CD4-positive, alpha-beta memory T cell (primary cell): ENCODE measurements at regions not wholly inside any gene's neighbourhood (a gene's known extent, or its start where the extent isn't known, plus 50 kb on each side); places are given as distances from the start of the nearest gene placed in this dataset.

Experiments used
- CTCF ChIA-PET: fragments of 350-600 bp; sonication (Branson Sonifier 250); formaldehyde crosslinking; loops from one replicate; lab custom pipeline; 2021; ENCODE audit warnings: inconsistent platforms; ENCODE audit not compliant: partially characterized antibody; lab: Charles Lee
- POLR2A ChIA-PET: fragments of 350-600 bp; sonication (Branson Sonifier 250); formaldehyde crosslinking; loops from one replicate; lab custom pipeline; 2021; ENCODE audit not compliant: partially characterized antibody; lab: Charles Lee
- DNase-seq, 5 donors: peaks; one replicate each; pipeline versions ENCODE4 v3.0.0 to v3.0.0-alpha.2; 2020 to 2022; ENCODE audit warnings: mixed read lengths in 1 of 5
- H3K27ac ChIP-seq: one replicate; pipeline ENCODE4 v1.7.0; 2013; ENCODE audit warnings: low read depth, low read length
- H3K27me3 ChIP-seq: 2 replicates; pipeline ENCODE4 v1.7.0; 2013; ENCODE audit warnings: mild to moderate bottlenecking, low read length, moderate library complexity; ENCODE audit not compliant: insufficient read depth
- H3K36me3 ChIP-seq: 2 replicates; pipeline ENCODE4 v1.7.0; 2013; ENCODE audit warnings: mild to moderate bottlenecking, low read length, moderate library complexity; ENCODE audit not compliant: insufficient read depth
- H3K4me1 ChIP-seq: 2 replicates; pipeline ENCODE4 v1.7.0; 2013; ENCODE audit warnings: mild to moderate bottlenecking, low read length, moderate library complexity; ENCODE audit not compliant: insufficient read depth
- H3K4me3 ChIP-seq, 2 donors: one replicate each; pipeline ENCODE4 v1.7.0; 2013; ENCODE audit warnings: low read length in 2 of 2, mild to moderate bottlenecking in 1 of 2
- H3K9me3 ChIP-seq, 2 donors: one replicate each; pipeline ENCODE4 v1.7.0; 2013; ENCODE audit warnings: low read length in 2 of 2, control low read depth in 1 of 2; ENCODE audit not compliant: control insufficient read depth in 1 of 2
- H3K27ac Mint-ChIP-seq, 7 donors: one replicate each; pipeline ENCODE4 v1.8.0; 2020 to 2021; ENCODE audit warnings: mixed read lengths in 7 of 7, mild to moderate bottlenecking in 6 of 7, inconsistent platforms in 3 of 7, moderate library complexity in 3 of 7
- H3K27me3 Mint-ChIP-seq, 2 donors: one replicate each; pipeline ENCODE4 v1.8.0; 2020 to 2021; ENCODE audit warnings: mixed read lengths in 2 of 2
- H3K36me3 Mint-ChIP-seq, 2 donors: one replicate each; pipeline ENCODE4 v1.8.0; 2020 to 2021; ENCODE audit warnings: mixed read lengths in 2 of 2, inconsistent platforms in 1 of 2, mild to moderate bottlenecking in 1 of 2
- H3K4me1 Mint-ChIP-seq, 4 donors: one replicate each; pipeline ENCODE4 v1.8.0; 2020 to 2021; ENCODE audit warnings: mixed read lengths in 4 of 4, mild to moderate bottlenecking in 1 of 4
- H3K4me3 Mint-ChIP-seq, 8 donors: one replicate each; pipeline ENCODE4 v1.8.0; 2020 to 2021; ENCODE audit warnings: mixed read lengths in 8 of 8, mild to moderate bottlenecking in 7 of 8, moderate library complexity in 6 of 8, inconsistent platforms in 3 of 8
- H3K9me3 Mint-ChIP-seq, 8 donors: one replicate each; pipeline ENCODE4 v1.8.0; 2020 to 2021; ENCODE audit warnings: mixed read lengths in 8 of 8, mild to moderate bottlenecking in 5 of 8, inconsistent platforms in 3 of 8, moderate library complexity in 1 of 8
- intact Hi-C: fragments of 100-400 bp; cut with micrococcal nuclease; formaldehyde crosslinking; loops from one replicate; pipeline ENCODE4 v1.15.1; 2023

DNA sequence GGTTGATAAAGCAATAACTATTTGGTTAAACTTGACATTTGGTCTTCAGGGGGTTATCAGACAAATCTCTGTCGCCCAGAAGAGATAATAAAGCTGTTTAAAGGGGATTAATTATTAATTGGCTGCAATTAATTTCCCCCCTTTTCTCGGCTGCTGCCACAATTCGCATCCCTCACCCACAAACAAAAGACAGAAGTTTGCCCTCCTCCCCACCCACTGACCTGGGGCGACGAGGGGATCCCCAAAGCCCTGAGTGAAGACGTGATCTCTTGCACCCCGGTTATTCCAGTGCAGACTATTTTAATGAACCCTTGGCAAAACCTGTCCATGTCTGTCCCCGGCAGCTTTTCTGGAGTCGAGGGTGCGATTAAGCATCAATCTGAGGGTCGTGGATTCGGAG is 55.7 kb upstream of the TMEM33 start:
- Histone ChIP-seq H3K27me3 (peaks cover 37% of the 10 kb centered on the region), H3K4me1 (peaks cover 13% of the 10 kb centered on the region), H3K9me3 (no peaks in the 10 kb centered on the region), H3K4me3 (no peak overlapping the region), H3K27ac (no peak overlapping the region), H3K36me3 (no peaks in the 10 kb centered on the region)
- peaks cover 9 to 39% (median 23%) of the 10 kb centered on the region in 4 donors for H3K4me1 Mint-ChIP-seq
- peaks cover 63 to 69% of the 10 kb centered on the region in 2 donors for H3K27me3 Mint-ChIP-seq
- no peaks in the 10 kb centered on the region for H3K36me3 Mint-ChIP-seq
- no peak for DNase-seq
- CTCF ChIA-PET, result interaction anchor here (1.6 to 3.9 kb wide), 2 partner anchors 8 kb away, joined by 4 to 16 read pairs; no protein-coding TSS in a partner anchor
- H3K27ac Mint-ChIP-seq, result no peak overlapping the region
- intact Hi-C loops, result no loop called here
- H3K4me3 Mint-ChIP-seq, result peak overlapping the region in 2 of 8 donors; percentile 15 to 48
- H3K9me3 Mint-ChIP-seq, result peaks cover 0 to 3% (median 0%) of the 10 kb centered on the region in 8 donors
- POLR2A ChIA-PET, result no interaction called here

DNA sequence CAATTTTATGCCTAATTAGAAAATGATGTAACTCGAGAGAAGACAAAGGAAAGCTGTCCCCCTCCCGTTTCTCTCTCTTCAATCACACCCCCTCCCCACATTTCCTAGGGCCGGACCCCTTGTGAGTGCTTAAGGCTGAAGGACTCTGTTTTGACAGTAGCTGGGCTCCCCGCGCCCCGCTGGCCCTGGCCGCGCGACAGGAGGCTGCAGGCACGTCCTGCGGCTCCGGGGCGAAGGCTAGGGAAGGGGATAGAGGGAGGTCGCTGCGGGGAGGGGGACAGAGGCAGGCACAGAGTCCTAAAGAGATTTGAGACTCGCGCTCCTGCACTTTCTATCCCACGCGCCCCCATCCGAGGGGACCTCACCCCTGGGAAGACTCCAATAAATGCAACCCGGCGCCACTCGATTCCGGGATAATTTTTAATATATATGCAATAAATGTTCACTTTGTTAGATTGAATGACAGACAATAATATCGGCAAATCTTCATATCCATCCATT is 56.2 kb upstream of the TMEM33 start:
- Mint-ChIP-seq H3K4me3 (peak overlapping the region in 2 of 8 donors; percentile 21 to 48), H3K27ac (no peak overlapping the region), H3K36me3 (no peaks in the 10 kb centered on the region), H3K4me1 (peaks cover 9 to 39% (median 23%) of the 10 kb centered on the region in 4 donors), H3K27me3 (peaks cover 66 to 74% of the 10 kb centered on the region in 2 donors), H3K9me3 (peaks cover 0 to 3% (median 0%) of the 10 kb centered on the region in 8 donors)
- ChIA-PET POLR2A (no interaction called here), CTCF (interaction anchor here (0.9 to 3.9 kb wide), 2 partner anchors 9 to 10 kb away, joined by 3 to 16 read pairs; no protein-coding TSS in a partner anchor)
- no peak overlapping the region for H3K4me3 ChIP-seq
- no peaks in the 10 kb centered on the region for H3K36me3 ChIP-seq
- peaks cover 13% of the 10 kb centered on the region for H3K4me1 ChIP-seq
- no peak for DNase-seq
- intact Hi-C loops, result no loop called here
- no peaks in the 10 kb centered on the region for H3K9me3 ChIP-seq
- H3K27me3 ChIP-seq, result peaks cover 37% of the 10 kb centered on the region
- no peak overlapping the region for H3K27ac ChIP-seq

DNA sequence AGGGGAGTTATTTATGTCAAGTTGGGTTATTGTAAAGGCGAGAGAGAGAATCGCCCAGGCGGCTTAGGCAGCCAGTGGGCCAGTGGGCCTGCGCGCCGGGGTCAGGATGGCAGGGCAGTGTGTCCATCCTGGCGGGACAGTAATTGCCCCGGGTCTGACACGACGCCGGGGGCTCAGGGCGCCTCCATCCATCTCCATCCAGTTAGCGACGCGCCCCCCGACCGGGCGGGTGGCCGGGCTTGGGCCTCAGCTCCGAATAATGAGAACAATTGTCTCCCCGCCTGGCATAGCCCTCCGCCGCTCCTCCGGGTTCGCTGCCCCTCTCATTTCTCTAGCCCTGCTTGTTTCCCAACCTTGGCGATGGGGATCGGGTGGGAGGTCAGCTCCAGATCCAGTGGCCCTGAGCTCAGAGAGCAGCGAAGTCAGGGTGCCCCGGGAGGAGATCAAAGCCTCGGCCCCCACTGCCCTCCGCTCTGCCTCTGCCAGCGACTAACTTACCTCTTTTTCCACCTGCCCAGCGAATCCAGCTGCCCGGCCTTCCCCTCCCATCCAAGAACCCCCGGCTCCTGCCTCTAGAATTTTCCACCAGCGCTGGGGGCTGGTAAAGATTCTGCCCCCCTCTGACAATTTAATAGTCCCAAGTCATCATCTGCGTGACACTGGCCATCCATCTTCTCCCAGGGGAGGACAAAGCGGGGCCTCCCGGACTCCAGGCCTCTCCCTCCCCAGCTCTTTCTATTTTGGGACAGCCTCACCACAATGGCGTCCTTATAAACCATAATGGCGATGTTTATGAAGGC is 56.9 kb upstream of the TMEM33 start:
- H3K27ac Mint-ChIP-seq, result no peak overlapping the region
- peaks cover 37% of the 10 kb centered on the region for H3K27me3 ChIP-seq
- no peaks in the 10 kb centered on the region for H3K36me3 ChIP-seq
- peaks cover 0 to 3% (median 0%) of the 10 kb centered on the region in 8 donors for H3K9me3 Mint-ChIP-seq
- H3K9me3 ChIP-seq, result no peaks in the 10 kb centered on the region
- H3K4me1 ChIP-seq, result peaks cover 13% of the 10 kb centered on the region
- H3K4me3 ChIP-seq, result no peak overlapping the region
- H3K4me3 Mint-ChIP-seq, result peak overlapping the region in 2 of 8 donors; percentile 14 to 21
- ChIA-PET CTCF (interaction anchor here (0.8 to 3.9 kb wide), 3 partner anchors 9 to 24 kb away, joined by 3 to 16 read pairs (median 3); no protein-coding TSS in a partner anchor), POLR2A (no interaction called here)
- intact Hi-C loops, result no loop called here
- H3K4me1 Mint-ChIP-seq, result peaks cover 9 to 43% (median 25%) of the 10 kb centered on the region in 4 donors
- H3K36me3 Mint-ChIP-seq, result no peaks in the 10 kb centered on the region
- no peak for DNase-seq
- H3K27me3 Mint-ChIP-seq, result peaks cover 73% of the 10 kb centered on the region in 2 donors
- H3K27ac ChIP-seq, result no peak overlapping the region

DNA sequence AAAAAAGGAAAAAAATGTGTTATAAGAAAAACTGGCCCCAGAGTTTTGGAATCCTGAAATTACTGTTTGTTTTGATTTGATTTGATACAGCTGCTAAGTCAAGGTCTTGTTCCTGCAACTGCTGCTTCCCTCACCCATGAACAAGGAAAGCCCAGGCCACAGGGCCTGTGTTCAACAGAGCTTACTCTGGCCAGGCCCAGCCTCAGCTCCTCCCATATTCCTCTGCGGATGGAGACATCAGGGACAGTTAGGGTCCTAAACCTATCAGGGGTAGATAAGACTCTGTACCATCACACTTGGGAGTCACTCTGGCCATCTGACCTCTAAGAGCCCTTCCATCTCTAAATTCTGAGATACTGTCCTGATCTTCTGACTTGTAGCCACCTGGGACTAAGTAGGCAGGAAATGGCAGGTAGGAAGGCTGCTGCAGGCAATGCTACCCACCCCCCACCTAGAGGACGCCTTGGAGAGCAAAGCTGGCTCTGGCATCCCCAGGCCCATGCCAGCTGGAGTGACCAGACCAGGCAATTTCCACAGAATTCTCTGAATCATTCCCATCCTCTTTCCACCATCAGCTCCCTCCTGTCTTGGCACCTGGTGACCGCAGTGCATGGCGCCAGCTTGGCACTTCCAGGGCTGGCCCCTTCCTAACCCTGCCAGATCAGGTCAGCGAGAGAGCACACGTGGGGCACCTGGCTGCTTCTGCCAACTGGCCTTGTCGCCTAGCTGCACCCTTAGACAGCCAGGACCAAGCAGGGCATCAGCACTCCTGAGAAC is 58.0 kb upstream of the TMEM33 start:
- no peak overlapping the region for H3K4me3 ChIP-seq
- DNase-seq, result no peak
- H3K4me1 Mint-ChIP-seq, result peaks cover 10 to 34% (median 25%) of the 10 kb centered on the region in 4 donors
- H3K27me3 ChIP-seq, result peaks cover 33% of the 10 kb centered on the region
- H3K4me1 ChIP-seq, result peaks cover 11% of the 10 kb centered on the region
- ChIA-PET CTCF (interaction anchor here (0.8 to 3.9 kb wide), 2 partner anchors 11 to 26 kb away, joined by 3 to 16 read pairs; no protein-coding TSS in a partner anchor), POLR2A (no interaction called here)
- no peaks in the 10 kb centered on the region for H3K36me3 Mint-ChIP-seq
- intact Hi-C loops, result no loop called here
- peaks cover 0 to 3% (median under 1%) of the 10 kb centered on the region in 8 donors for H3K9me3 Mint-ChIP-seq
- no peak overlapping the region for H3K4me3 Mint-ChIP-seq
- H3K27me3 Mint-ChIP-seq, result peaks cover 74 to 82% of the 10 kb centered on the region in 2 donors
- H3K36me3 ChIP-seq, result no peaks in the 10 kb centered on the region
- H3K27ac ChIP-seq, result no peak overlapping the region
- no peaks in the 10 kb centered on the region for H3K9me3 ChIP-seq
- no peak overlapping the region for H3K27ac Mint-ChIP-seq

DNA sequence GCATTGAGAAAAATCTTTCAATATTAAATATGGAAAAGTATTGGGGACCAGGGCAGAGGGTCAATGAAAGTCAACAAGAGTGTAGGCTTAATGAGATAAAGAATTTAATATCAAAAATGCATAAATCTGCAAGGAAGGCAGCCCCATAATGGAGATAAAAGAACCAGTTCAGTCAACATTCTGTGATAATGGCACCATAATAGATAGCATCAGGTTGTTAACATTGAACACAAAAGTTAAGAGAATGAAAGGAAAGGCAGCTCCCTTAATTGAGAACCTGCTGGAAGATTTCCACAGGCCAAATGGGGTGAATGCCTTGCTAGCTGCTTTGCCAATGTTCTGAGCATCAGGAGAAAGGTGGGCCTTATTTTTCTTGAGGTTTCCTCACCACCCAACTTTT is 60.4 kb upstream of the TMEM33 start:
- Histone ChIP-seq H3K4me3 (no peak overlapping the region), H3K27me3 (peaks cover 17% of the 10 kb centered on the region), H3K36me3 (no peaks in the 10 kb centered on the region), H3K4me1 (no peaks in the 10 kb centered on the region), H3K9me3 (no peaks in the 10 kb centered on the region), H3K27ac (no peak overlapping the region)
- peaks cover 72 to 78% of the 10 kb centered on the region in 2 donors for H3K27me3 Mint-ChIP-seq
- H3K9me3 Mint-ChIP-seq, result peaks cover 0 to 4% (median under 1%) of the 10 kb centered on the region in 8 donors
- no peak overlapping the region for H3K4me3 Mint-ChIP-seq
- H3K4me1 Mint-ChIP-seq, result peaks cover 3 to 19% (median 12%) of the 10 kb centered on the region in 4 donors
- POLR2A ChIA-PET, result no interaction called here
- CTCF ChIA-PET, result interaction anchor here (0.7 to 0.9 kb wide), 5 partner anchors 10 to 20 kb away, joined by 3 read pairs; no protein-coding TSS in a partner anchor
- no peak for DNase-seq
- H3K27ac Mint-ChIP-seq, result no peak overlapping the region
- no peaks in the 10 kb centered on the region for H3K36me3 Mint-ChIP-seq
- intact Hi-C loops, result no loop called here

DNA sequence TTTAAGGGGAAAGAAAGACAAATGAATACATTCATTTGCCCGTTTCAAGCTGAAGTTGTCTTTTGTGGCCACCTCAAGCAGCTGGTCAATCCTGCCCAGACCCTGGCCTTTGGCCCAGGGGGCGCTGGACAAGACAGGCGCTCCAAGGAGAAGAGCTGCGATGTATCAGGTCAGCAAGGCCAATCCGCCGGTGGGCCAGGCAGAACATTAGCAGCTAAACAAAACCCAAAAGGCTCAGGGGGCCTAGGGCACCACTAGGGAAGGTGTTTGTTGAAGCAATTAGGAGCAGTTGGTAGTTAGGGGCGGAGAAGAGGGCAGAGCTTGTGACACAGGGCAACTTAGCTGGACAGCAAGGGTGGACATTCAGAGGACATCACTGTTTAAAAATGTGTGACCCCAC is 60.8 kb upstream of the TMEM33 start:
- H3K9me3 Mint-ChIP-seq, result peaks cover 0 to 4% (median under 1%) of the 10 kb centered on the region in 8 donors
- POLR2A ChIA-PET, result no interaction called here
- peaks cover 67 to 75% of the 10 kb centered on the region in 2 donors for H3K27me3 Mint-ChIP-seq
- CTCF ChIA-PET, result interaction anchor here (0.9 kb wide), 2 partner anchors 11 to 14 kb away, joined by 3 read pairs; no protein-coding TSS in a partner anchor
- H3K4me3 Mint-ChIP-seq, result no peak overlapping the region
- Histone ChIP-seq H3K27me3 (peaks cover 12% of the 10 kb centered on the region), H3K36me3 (no peaks in the 10 kb centered on the region), H3K4me3 (no peak overlapping the region), H3K4me1 (no peaks in the 10 kb centered on the region), H3K9me3 (no peaks in the 10 kb centered on the region), H3K27ac (no peak overlapping the region)
- intact Hi-C loops, result no loop called here
- no peak overlapping the region for H3K27ac Mint-ChIP-seq
- peaks cover 3 to 14% (median 9%) of the 10 kb centered on the region in 4 donors for H3K4me1 Mint-ChIP-seq
- H3K36me3 Mint-ChIP-seq, result no peaks in the 10 kb centered on the region
- no peak for DNase-seq
